Testis (tissue), 2 donors: ENCODE measurements at regions not wholly inside any gene's neighbourhood (a gene's known extent, or its start where the extent isn't known, plus 50 kb on each side); places are given as distances from the start of the nearest gene placed in this dataset.
"Not testable (repeated sequence)": the region's sequence is repeated elsewhere in the genome, so short reads cannot be mapped to it uniquely, and the experiment has no call there.

Source experiments
- DNase-seq: peaks from one replicate; pipeline ENCODE4 v3.0.0-alpha.2; 2019
- H3K27ac ChIP-seq, 2 donors: fragments of 200-600 bp; sonication (generic); one replicate each; pipeline ENCODE4 v1.5.1; 2019
- H3K27me3 ChIP-seq: fragments of 200-600 bp; sonication (generic); one replicate; pipeline ENCODE4 v1.5.1; 2019
- H3K36me3 ChIP-seq: fragments of 200-600 bp; sonication (generic); one replicate; pipeline ENCODE4 v1.5.1; 2017; ENCODE audit warnings: low read depth; ENCODE audit errors: missing control alignments
- H3K4me1 ChIP-seq: fragments of 200-600 bp; sonication (generic); one replicate; pipeline ENCODE4 v1.5.1; 2019
- H3K4me3 ChIP-seq, 2 donors: fragments of 200-600 bp; sonication (generic); one replicate each; pipeline ENCODE4 v1.5.1; 2017 to 2019
- H3K9me3 ChIP-seq: fragments of 200-600 bp; sonication (generic); one replicate; pipeline ENCODE4 v1.5.1; 2017
- POLR2A ChIP-seq: fragments of 450-650 bp; IDR thresholded peaks from one replicate; pipeline ENCODE4 v1.6.1; 2017; ENCODE audit warnings: antibody characterized with exemption, mild to moderate bottlenecking, moderate library complexity
- WGBS, 2 donors: methylation state at CpG; one replicate each; pipeline ENCODE4 v1.1.5; 2018; 5-methylcytosine and 5-hydroxymethylcytosine counted together
- intact Hi-C: fragments of 100-400 bp; cut with DNase I; formaldehyde crosslinking; loops from one replicate; pipeline ENCODE4 v1.15.1; 2023; ENCODE audit warnings: low total_unique reads
- TF ChIP-seq, protein P1 (sequence below), 3 experiments: fragments of 450-650 bp in 2 of 3; fragments of 200-600 bp in 1 of 3; sonication (generic) in 1 of 3; IDR thresholded peaks; one replicate each; pipeline ENCODE4 v1.5.1; 2016 to 2019; ENCODE audit warnings: antibody characterized with exemption in 3 of 3, mild to moderate bottlenecking in 2 of 3, moderate library complexity in 1 of 3

DNA sequence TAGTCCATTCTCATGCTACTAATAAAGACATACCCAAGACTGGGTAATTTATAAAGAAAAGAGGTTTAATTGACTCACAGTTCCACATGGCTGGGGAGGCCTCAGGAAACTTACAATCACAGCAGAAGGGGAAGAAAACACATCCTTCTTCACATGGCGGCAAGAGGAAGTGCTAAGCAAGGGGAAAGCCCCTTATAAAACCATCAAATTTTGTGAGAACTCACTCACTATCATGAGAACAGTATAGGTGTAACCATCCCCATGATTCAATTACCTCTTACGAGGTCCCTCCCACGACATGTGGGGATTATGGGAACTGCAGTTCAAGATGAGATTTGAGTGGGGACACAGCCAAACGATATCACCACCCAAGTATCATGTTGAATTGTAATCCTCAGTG is 52.7 kb upstream of the FOXO6 start:
- intact Hi-C loops = not testable (repeated sequence)

DNA sequence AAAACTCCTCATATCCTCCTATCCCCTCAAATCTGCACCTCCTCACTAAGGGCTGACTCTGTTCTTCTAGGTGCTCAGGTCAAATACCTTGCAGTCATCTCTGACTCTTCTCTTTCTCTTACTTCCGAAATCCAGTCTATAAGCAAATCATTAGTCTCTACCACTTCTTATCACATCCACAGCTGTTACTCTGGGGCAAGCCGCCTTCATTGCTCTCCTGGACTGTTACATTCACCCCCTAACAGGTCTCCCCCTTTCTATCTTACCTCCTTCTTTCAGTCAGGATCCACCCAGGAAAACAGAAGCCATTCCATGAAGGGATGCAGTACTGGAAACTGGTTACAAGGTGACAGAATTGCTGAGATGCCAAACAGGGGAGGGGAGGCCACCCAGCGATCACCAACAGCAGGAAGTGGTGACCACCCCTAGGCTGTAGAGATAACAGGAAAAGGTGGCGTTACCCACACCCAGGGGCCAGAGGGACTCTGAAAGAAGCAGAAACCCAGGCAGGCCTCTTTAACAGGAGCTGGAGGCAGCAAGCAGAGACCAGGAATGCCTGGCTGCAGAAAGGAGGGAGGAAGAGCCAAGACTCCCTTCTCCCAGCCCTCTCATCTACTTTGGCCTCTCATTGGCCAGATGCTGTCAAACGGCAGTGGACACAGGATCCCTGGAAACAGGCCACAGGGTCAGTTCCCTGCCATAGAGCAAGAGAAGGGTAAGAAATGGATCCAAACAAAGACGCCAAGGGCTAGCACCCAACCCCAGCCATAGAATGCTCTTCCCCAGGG is 55.5 kb upstream of the FOXO6 start:
- Histone ChIP-seq H3K36me3 (no peaks in the 10 kb centered on the region), H3K4me3 (no peak overlapping the region), H3K27ac (no peak overlapping the region), H3K9me3 (no peaks in the 10 kb centered on the region), H3K4me1 (no peaks in the 10 kb centered on the region), H3K27me3 (no peaks in the 10 kb centered on the region)
- TF ChIP-seq, protein P1, sequence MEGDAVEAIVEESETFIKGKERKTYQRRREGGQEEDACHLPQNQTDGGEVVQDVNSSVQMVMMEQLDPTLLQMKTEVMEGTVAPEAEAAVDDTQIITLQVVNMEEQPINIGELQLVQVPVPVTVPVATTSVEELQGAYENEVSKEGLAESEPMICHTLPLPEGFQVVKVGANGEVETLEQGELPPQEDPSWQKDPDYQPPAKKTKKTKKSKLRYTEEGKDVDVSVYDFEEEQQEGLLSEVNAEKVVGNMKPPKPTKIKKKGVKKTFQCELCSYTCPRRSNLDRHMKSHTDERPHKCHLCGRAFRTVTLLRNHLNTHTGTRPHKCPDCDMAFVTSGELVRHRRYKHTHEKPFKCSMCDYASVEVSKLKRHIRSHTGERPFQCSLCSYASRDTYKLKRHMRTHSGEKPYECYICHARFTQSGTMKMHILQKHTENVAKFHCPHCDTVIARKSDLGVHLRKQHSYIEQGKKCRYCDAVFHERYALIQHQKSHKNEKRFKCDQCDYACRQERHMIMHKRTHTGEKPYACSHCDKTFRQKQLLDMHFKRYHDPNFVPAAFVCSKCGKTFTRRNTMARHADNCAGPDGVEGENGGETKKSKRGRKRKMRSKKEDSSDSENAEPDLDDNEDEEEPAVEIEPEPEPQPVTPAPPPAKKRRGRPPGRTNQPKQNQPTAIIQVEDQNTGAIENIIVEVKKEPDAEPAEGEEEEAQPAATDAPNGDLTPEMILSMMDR (IDR thresholded peaks at IDR 0.05) = no peak
- no peak for TF ChIP-seq POLR2A
- intact Hi-C loops = no loop called here
- peak; percentile 11 for DNase-seq
- 72 to 76% methylated on average over 6 of the region's 6 CpGs for WGBS, 2 donors

More for the DNA sequence above, 52.7 kb upstream of the FOXO6 start:
- H3K36me3 ChIP-seq, H3K27ac ChIP-seq, H3K4me1 ChIP-seq, DNase-seq, H3K4me3 ChIP-seq, H3K27me3 ChIP-seq, H3K9me3 ChIP-seq: not testable (repeated sequence)
- 89 to 91% methylated on average over 4 of the region's 4 CpGs for WGBS, 2 donors

DNA sequence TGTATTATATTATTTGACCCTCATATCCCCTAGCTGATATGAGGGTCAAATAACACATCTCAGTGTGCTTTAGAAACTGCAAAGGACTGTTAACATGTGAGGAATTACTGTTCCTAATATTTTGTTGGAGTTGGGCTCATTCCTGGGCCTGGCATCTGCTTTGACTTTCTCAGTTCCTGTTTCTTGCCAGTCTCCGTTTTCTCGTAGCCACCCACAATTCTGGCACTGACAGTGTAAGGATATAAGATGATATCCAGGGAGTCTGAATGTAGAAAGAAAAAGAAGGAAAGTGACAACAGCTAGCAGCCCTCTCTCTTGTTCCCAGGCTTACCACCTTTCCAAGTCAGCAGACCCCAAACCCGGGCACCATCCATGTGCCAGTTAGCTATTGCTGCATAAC is 54.4 kb upstream of the SCMH1 start:
- DNase-seq = peak; percentile 4
- Histone ChIP-seq H3K4me1 (no peaks in the 10 kb centered on the region), H3K4me3 (no peak overlapping the region), H3K27ac (no peak overlapping the region), H3K27me3 (no peaks in the 10 kb centered on the region), H3K36me3 (no peaks in the 10 kb centered on the region), H3K9me3 (no peaks in the 10 kb centered on the region)
- intact Hi-C loops = no loop called here
- 88 to 95% methylated on average over 3 of the region's 3 CpGs for WGBS, 2 donors
- TF ChIP-seq, protein P1 (IDR thresholded peaks at IDR 0.05) = no peak
- no peak for TF ChIP-seq POLR2A

DNA sequence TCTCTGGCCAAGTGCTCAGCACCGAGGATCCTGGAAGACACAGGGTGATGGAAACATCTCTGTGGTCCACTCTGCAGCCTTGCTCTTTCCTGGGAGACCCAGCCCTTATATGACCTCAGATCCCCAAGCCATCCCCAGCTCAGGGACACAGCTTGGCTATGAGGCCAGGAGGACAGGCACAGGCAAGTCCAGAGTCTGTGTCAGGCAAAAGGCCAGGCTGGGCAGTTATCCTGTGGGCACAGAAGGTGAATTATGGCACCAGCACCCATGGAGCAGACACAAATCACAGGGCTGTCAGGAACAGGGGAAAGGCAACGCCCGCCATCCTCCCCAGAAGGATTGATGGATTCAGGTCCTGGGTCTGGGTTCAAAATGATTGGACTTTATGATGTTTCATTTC is 52.1 kb upstream of the SCMH1 start:
- DNase-seq = no peak
- Histone ChIP-seq H3K4me3 (no peak overlapping the region), H3K36me3 (no peaks in the 10 kb centered on the region), H3K4me1 (no peaks in the 10 kb centered on the region), H3K27ac (no peak overlapping the region), H3K27me3 (no peaks in the 10 kb centered on the region), H3K9me3 (no peaks in the 10 kb centered on the region)
- TF ChIP-seq, protein P1 (IDR thresholded peaks at IDR 0.05) = no peak
- no peak for TF ChIP-seq POLR2A
- intact Hi-C loops = no loop called here
- 82 to 91% methylated on average over 3 of the region's 3 CpGs for WGBS, 2 donors

DNA sequence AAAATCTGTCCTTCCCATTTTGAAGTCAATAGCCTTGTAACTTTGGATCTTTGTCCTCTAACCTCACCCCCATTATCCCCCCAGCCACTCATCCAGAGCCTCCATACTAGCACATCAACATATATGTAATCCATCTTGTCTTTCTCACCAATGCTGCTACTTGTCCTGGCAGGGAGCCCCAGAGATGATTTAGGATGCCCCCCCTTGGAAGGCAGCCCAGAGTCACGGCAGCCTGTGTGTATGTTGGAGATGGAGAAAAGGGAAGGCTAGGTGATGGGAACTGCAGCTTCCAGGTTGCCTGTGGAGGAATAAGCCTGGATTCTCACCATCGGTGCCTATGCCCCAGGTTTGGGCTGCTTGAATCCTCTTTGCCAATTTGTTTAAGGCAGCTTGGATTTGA is 51.7 kb upstream of the SCMH1 start:
- no peak overlapping the region for H3K27ac ChIP-seq
- WGBS, 2 donors = 71 to 72% methylated on average over 2 of the region's 2 CpGs
- no peaks in the 10 kb centered on the region for H3K36me3 ChIP-seq
- no peaks in the 10 kb centered on the region for H3K9me3 ChIP-seq
- intact Hi-C loops = no loop called here
- no peak overlapping the region for H3K4me3 ChIP-seq
- no peaks in the 10 kb centered on the region for H3K4me1 ChIP-seq
- H3K27me3 ChIP-seq = no peaks in the 10 kb centered on the region
- no peak for TF ChIP-seq POLR2A
- TF ChIP-seq, protein P1 (IDR thresholded peaks at IDR 0.05) = no peak
- DNase-seq = no peak
